Stimulated activated CD4-positive, alpha-beta T cell treated with anti-CD3 and anti-CD28 coated beads, Interleukin-12 subunit alpha, Interleukin-12 subunit beta, amount 100 ng/mL, for 4 hours (primary cell): ENCODE measurements at regions not wholly inside any gene's neighbourhood (a gene's known extent, or its start where the extent isn't known, plus 50 kb on each side); places are given as distances from the start of the nearest gene placed in this dataset.

Source experiments
- DNase-seq: peaks from one replicate; pipeline ENCODE4 v3.0.0-alpha.2; 2020

DNA sequence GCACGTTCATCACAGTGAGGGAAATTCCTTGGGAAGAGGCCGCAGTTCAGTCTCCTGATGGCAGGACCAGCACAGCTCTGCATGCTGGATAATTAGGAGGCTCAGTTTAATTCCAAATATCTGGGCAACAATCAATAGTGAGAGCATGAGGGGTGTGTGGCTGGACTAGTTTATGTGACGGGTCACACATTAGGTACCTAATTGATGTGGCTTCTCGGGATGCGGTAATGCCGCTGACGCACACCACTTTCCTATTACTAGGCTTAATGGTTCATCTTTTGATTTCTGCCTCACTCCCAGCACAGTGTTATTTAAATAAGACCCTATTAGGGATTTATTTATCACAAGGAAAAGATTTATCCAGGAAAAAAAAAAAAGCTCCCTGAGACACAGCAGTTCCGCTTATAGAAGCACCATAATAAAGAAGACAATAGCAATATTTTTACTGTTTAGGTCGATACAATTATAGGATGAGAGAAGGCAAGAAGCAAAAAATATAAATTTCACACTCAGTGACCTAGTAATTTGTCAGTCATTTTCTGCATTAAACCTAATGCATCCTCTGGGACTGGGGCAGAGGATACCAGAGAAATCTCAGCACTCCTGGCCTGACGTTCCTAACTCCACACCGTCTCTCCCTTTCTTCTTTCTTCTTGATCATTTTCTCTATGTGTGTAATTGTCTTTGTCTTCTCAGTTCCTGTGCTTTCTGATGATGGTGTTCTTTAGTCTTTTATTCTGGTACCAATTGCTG lies 264.7 kb upstream of the SLC14A2 start:
- DNase-seq, result no peak

DNA sequence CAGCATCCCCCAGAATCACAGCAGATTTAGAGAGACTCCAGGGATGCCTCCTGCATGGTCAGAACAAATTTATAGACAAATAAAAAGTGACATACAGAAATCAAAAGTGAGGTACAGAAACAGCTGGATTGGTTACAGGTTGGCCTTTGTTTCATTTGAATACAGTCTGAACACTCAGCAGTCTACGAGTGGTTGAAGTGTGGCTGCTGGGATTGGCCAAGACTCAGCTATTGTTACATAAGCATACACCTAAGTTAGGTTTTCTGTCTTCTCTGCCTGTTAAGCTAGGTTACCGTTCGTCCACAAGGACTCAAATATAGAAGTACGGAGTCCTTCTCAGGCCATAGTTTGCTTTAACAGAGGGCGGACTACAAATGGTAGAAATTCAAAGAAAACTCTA lies 262.4 kb upstream of the SLC14A2 start:
- no peak for DNase-seq

DNA sequence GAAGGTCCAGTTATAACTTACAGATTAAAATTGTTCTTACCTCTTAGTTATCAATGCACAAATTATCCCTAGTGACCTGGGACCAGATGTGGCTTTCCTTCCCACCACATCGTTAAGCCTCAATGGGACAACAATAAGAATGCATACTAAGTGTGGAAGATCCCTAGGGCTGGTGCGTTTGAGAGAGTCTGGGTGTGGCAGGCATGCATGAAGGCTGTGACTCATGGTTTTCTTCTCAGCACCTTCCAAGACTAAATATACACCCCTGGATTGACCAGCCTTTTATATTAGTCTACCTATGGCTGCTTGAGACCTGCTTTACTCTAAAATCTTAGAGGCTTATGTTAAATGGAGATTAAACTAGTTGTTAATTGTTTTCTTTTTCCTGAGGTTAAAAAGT lies 261.7 kb upstream of the SLC14A2 start:
- no peak for DNase-seq

DNA sequence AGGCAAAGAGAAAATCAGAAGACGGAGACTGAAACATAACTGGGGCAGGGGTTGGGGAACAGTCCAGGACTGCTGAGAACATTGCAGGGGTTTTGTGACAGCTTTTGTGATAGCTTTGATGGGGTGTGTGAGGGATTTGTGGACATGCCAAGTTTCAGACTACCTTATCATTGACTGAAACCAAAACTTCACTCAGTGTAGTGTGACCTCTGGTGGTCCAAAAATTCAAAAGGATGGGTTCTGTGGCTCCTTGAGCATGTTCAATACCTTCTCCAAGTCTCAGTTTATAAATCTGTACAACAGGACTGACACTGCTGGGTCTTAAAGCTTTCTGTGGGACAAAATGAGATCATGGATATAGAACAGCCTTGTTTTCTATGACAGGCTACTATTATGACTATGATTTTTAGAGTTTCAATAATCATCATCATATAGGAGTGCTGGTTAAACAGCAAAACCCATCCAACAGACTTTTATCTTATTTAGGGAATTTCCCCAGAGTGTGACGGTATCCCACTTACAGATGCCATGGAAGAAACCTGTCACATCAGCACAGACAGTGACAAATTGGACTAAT lies 259.2 kb upstream of the SLC14A2 start:
- DNase-seq, result no peak

DNA sequence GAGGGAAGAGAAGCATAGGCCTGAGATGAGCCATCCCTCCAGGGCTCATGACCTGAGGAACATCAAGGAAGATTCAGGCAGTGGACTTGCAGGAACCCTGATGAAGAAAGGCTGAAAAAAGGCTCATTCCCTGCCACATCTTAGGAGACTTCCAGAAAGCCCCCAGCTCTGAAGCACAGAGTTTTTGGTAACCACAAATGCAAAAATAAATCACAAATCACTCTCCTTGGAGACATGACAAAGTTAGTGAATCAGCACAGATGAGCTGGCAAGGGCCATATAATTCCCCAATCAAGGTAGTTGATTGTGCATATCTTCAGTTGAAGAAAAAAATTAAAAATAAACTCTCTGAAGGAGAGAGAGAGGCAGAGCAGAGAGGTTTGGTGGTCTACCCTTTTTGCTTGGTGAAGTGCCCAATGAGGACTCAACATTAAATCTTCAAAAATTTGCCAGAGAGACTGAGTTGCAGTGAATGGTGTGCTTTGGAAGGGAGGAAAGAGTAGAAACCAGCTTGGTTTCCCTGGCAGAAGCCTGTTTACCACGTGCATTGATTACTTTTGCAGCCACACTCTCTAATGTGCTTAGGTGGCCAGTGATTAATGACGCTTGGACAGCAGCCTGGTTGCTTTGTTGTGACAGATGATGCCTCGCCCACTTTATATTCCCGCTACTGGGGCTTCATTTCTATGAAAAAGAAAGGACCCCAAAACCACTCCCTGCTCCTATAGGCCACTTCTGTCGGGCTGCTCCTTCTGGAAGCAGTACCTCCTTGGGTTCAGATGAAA lies 257.4 kb upstream of the SLC14A2 start:
- no peak for DNase-seq

DNA sequence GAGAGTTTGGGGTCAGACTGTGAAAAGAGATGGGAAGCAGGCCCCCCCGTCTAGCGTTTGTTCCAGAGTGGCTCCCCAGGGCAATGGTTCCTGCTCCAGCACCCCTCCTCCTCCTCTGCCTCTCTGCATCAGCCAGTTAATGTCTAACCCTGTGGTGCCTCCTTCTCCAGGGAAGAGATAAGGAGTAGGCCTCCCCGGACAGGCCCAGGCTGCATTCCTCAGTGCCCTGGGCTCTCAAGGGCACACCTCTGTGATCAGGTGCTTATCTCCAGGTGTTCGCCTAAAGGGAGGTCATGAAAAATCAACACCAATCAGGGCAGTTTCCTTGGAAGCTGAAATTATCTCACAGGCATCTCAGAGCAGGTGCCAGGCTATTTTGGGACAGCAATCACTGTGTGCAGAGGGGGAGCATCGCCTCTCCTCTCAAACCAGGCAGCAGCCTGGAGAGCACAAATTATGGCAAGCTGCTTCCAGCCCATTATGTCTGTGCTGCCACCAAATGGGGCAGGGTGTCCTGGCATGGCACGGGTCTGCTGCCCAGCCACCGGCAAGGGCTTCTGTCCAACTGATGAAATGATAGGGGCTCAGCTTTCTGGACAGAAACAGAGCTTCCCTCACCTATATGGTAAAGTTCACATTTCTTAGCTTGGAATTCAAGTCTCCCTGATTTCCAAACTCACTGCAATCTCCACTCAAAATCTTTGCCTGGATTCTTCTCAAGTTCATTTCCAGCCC lies 255.8 kb upstream of the SLC14A2 start:
- no peak for DNase-seq

DNA sequence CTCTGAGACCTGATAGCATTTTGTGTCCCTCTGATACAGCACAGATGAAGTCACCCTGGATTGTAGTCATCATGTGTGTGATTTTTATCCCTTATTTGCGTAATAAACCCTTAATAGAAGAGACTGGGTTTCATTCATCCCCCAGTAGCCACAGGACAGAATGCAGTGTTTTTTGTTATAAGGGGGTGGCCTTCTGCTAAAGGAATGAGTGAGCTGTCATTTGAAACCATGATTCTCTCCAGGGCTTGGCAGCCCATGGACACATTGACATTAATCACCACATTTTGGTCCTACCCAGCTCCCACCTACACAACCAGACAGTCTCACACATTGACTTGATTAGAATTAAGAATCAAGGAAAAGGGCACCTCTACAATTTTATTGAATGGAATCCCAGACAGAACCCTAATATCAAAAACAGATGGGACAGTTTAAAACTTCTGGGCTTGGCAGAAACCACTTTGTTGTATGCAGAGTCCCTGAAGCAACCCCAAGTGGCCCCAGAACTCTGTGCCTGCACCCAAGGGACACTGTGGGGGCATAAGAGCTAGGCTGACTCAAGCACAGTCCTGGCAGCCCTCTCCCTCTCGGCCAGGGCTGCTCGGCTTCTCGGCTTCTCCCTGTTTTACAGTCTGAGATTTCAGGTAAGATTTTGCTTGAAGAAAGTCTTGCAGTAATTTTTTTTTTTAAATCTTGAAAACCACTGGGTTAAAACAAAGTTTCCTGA lies 254.0 kb upstream of the SLC14A2 start:
- DNase-seq, result no peak

DNA sequence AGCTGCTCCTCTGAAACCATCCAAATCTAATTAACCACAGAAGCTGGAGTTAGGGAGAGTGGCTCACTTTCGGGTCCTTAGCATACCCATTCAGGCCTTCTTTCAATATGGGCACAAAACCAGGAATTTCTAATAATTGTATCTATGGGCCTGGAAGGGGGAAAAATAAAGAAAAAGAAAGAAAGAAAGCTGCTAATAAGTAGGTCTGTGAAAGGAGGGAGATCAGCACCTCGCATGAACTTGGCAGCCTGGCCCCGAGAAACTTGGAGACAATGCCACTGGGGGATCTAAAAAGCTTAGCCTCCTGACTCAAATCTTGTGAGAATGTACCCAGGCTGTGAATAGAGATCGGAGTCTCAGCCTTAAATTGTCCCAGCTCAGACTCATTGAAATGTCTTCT lies 252.1 kb upstream of the SLC14A2 start:
- no peak for DNase-seq

DNA sequence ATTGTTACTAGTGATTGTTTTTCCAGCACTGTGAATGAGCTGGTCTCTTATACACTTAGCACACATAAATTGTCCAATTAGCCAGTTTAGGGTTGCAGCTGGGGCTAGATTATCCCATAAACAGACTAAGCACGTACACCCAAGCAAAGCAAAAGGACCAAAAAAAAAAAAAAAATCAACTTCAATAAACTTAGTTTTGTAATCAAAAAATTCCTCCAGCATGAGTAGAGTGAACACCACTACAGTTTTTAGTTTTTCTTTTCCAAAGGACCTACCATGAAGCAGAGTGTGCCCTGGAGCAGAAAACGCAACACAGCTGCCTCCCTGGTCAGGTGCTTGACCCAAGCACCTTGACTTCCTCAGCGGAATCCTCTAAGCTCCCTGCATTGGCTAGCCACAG lies 249.4 kb upstream of the SLC14A2 start:
- DNase-seq, result no peak

DNA sequence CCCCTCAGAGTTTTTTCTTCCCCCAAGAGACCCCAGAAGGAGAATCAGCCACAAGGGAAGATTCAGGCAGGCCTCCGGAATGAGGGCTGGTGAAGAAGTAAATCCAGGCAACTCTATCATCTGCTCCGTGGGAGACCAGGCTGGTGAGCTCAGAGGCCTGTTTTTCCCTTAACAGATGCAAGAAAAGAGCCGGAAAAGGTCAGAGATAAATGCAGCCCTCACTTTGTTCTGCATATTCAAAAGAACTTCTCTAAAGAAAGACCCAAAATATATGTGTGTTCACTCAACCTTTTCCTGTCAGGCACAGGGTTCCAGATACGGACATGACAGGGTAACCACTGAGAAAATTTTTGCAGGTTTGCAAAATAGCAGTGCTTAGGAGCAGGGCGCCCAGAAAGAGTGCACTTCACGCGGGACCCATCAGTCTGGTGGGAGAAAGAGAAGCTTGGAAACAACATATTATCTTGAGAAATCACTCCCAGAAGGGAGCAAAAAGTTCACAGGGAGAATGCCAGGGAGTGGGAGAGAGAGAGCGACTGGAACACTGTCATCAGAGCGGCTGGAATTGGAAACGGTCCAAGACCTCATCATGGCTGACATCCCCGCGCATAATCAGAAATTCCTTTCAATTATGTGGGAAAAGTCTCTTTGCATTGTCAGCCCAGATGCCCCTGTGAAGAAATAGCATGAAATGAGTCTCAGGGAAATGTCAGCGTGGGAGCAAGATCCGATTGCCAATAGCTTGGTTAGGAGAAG lies 244.8 kb upstream of the SLC14A2 start:
- no peak for DNase-seq

DNA sequence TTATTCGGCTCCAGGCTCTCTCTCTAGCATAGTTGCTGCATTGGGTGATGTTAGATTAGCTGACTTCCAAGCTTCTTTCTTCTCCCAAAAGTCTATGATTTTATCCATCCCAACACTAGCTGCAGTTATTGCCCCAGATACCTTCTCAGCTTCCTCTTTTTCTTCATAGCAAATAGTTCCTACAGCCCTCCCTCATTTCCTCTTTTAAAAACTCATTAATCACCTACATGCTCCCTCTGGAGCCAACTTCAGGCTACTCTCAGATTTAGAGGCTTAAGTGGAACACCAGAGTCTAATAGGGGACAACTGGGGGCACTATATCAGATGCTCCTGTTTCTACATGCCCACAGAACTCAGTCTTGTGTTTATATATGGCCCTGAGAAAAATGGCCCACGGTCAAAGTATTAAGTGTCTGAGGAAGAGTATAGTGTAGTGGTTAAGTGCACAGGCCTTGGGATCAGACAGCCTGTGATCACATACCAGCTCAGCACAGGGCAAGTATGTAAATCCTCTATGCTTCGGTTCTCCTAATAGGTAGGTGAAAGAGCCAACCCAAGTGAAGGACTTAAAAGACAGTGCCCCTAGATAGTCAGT lies 241.9 kb upstream of the SLC14A2 start:
- no peak for DNase-seq

DNA sequence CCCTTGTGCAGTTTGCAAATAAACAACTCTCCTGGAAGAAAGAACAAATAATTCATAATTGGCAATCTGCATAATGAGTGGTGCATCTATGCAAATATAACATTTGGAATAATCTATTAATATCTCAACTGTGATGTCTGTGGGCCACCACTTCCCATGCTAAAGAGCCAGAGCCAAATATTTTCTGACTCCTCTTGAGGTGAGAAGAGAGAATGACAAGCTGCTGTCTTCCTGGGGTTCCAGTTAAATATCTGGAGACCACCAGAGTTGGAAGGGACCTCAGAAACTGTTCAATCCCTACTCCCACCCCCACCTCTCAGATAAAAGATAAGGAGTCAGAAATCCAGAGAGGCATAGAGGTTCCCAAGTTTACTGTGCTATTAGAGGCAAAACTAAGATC lies 241.0 kb upstream of the SLC14A2 start:
- no peak for DNase-seq

DNA sequence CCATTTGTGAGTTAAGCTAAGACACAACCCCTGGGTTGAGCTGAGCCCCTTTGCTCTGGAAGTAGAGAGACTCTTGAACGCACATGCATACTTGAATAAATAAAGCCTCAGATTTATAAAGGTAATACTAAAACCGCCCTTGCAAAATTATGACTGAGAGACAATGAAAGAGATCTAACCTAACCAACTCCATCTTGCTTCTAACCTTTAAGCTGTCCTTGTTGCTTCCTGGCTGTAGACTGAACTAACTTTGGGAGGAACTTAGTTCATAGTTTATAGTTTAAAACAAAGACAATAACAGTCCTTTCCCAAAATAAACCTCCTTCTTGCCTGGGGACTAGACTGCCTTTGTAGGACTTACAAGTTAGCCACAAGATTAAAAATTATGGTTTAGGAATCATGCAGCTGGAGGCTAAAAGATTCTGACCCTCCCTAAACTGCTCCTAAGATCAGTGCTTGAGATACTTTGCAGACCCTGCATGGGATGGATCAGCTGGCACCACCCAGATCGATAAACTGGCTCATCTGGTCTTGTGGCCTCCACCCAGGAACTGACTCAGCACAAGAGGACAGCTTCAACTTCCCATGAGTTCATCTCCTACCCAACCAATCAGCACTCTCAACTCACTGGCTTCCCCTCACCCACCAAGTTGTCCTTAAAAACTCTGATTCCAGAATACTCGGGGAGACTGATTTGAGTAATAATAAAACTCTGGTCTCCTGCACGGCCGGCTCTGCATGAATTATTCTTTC lies 240.2 kb upstream of the SLC14A2 start:
- no peak for DNase-seq

DNA sequence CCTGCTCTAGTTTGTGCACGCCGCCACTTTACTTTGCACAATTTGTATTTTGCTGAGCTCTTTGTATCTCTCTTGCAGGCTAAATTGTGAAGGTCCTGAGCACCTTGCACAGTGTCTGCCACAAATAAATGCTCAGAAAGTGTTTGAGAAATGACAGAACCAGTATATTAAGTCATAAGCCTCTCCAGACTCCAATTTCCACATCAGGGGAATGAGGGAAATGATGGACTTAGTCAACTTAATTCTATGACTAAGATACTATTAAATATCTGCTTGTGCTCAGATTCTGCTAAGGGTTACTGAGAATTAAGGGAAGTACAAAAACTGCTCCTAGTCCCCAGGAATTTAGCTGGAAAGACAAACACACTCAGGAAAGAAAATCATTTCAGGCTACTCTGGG lies 239.1 kb upstream of the SLC14A2 start:
- no peak for DNase-seq

DNA sequence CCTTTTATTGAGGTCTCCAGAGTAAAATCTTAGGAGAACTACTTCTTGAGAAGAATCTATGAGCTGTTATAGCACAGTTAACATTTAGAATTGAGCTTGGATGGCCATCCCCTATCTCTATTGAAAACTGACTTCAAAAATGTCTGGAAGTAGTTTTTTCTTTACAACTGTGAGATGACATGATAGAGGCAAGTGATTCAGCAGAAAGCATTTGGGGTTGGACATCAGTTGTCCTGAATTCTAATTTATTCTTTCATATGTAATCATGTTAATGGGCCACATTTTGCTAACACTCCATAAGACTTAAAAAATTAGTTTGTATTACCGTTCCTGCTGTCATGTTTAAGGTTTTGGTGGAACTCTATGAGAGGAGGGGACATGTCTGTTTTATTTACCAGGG lies 237.0 kb upstream of the SLC14A2 start:
- no peak for DNase-seq

DNA sequence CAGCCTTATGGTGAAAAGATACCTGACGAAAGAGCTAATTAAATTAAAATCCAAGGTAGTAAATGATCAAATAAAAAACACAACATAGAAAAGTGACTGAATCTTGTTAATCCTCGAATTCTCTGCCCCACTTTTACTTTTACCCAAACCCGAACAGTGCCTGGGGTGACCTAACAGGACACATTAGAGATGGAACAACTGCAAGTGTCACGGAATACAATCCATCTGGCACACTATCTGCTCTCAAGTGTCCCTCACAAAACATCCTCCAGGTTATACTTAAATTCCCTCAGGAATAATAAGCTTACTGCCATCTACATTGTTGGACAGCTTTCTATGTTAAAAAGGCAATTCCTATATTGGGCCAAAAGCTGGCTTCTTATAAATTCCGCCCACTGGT lies 236.3 kb upstream of the SLC14A2 start:
- no peak for DNase-seq

DNA sequence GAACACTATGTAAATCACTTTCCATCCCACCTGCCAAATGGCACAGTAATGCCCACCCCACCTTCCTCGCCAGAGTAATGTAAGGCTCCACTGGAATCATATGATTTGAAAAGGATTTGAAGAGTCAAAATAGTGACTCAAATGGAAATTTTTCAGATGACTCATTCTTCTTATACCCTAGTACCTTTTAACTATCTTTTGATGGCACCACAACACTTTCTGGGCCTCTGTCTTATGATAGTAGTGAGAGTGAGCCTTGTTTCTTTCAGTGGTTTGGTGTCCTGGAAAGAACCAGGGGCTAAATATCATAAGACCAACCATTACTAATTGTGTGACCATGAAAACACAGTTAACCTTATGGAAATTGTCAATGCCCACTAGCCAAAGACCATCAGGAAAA lies 235.4 kb upstream of the SLC14A2 start:
- no peak for DNase-seq

DNA sequence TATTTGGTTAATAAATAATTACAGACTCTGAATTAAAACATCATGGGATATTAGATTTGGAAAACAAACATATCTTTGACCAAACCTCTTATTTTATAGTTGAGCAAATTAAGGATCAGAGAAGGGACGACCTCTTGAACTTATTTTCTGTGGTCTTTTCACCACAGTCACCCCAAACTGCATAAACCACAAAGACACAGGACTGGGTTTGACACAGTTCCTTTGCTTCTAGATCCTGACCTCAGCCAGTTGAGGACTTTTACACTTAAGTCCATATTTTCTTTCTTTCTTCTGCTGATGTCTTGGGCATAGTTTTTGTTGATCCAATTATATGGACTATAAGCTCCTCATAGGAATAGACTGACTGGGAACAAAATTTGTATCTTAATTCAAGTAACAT lies 234.0 kb upstream of the SLC14A2 start:
- no peak for DNase-seq

DNA sequence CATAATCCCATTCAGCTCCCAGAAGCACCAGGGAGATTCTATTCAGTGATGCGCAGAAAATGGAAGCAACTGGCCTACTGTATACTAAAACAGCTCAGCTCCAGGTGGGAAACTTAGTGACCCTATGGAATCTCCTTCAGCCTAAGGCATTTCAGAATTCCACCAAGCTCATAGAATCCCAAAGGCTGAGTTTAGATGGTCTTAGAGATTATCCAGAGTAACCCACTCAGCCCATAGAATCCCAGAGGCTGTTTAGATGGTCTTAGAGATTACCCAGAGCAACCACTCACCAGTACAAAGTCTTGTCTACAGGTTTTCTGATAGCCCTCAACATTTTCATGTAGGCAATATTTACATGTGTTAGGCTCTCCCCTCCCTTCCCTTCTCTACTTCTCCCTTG lies 232.0 kb upstream of the SLC14A2 start:
- no peak for DNase-seq

DNA sequence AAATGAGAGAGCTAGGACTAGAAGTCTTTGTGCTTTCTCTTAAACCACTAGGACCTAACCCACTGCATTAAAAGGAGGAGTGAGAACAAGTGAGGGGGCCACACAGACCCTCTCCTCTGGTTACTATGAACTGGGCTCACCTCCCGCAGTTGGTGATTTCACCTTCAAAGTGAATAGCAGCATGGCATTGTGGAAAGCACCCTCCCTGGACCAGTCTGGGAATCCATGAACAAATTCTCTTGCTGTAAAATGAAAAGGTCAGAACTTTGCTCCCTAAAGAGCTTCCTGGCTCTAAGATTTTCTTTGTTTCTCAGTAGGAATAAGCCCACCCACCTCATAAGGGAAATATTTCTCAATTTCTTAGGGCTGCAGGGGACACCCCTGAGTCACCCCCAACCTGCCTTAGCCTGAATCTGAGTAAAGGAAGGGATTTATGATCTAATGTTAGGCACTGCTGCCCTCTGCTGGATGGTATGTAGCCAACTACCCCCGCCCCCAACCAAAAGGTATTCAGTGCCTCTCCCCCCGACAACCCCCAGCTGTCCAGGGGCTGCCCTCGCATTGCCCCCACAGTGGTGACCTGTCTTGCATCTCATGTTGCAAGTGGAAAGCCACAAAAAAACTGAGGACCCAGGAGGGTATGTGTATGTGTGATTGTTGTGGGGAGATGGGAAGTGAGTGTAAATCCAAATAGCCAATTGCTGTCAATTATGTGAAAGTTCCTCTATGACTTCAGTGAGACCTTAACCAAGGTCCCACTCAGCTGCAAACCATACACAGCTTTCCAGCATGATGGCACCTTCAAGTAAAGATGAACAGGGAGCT lies 230.9 kb upstream of the SLC14A2 start:
- peak; percentile 14 for DNase-seq
